ENCODE measurements at regions not wholly inside any gene's neighbourhood (a gene's known extent, or its start where the extent isn't known, plus 50 kb on each side); places are given as distances from the start of the nearest gene placed in this dataset.
"Not testable (repeated sequence)": the region's sequence is repeated elsewhere in the genome, so short reads cannot be mapped to it uniquely, and the experiment has no call there.

DNA sequence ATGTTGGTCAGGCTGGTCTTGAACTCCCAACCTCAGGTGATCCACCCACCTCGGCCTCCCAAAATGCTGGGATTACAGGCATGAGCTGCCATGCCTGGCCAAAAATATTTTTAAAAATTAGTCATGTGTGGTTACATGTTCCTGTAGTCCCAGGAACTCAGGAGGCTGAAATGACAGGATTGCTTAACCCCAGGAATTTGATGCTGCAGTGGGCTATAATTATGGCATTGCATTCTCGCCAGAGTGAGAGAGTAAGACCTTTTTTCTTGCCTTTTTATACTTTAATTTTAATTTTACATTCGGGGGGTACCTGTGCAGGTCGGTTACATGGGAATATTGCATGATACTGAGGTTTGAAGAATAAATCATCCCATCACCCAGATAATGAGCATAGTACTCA is 86.6 kb upstream of the ZNF92 start:
- no peaks in the 10 kb centered on the region for H3K4me1 ChIP-seq
- WGBS, 2 donors (ENCODE audit: low coverage in 1 of 2) = 61 to 91% methylated on average over 3 to 4 of the region's 4 CpGs
- no peak for DNase-seq
- TF ChIP-seq POLR2A (IDR thresholded peaks at IDR 0.05) (no peak), EP300 (IDR thresholded peaks at IDR 0.05; ENCODE audit: low read depth) (no peak), POLR2AphosphoS5 (IDR thresholded peaks at IDR 0.05) (no peak)
- TF ChIP-seq, protein P1, sequence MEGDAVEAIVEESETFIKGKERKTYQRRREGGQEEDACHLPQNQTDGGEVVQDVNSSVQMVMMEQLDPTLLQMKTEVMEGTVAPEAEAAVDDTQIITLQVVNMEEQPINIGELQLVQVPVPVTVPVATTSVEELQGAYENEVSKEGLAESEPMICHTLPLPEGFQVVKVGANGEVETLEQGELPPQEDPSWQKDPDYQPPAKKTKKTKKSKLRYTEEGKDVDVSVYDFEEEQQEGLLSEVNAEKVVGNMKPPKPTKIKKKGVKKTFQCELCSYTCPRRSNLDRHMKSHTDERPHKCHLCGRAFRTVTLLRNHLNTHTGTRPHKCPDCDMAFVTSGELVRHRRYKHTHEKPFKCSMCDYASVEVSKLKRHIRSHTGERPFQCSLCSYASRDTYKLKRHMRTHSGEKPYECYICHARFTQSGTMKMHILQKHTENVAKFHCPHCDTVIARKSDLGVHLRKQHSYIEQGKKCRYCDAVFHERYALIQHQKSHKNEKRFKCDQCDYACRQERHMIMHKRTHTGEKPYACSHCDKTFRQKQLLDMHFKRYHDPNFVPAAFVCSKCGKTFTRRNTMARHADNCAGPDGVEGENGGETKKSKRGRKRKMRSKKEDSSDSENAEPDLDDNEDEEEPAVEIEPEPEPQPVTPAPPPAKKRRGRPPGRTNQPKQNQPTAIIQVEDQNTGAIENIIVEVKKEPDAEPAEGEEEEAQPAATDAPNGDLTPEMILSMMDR (IDR thresholded peaks at IDR 0.05) = no peak
- no peak overlapping the region for H3K4me3 ChIP-seq
- no peaks in the 10 kb centered on the region for H3K36me3 ChIP-seq
- no peaks in the 10 kb centered on the region for H3K27me3 ChIP-seq
- intact Hi-C loops (cut with DNase I; ENCODE audit: low total_unique reads) (no loop called here), in situ Hi-C loops (cut with MboI; ENCODE audit: low pct_ligation_motif_present in 1 of 4, low pct_unique_long_range_greater_than_20kb in 1 of 4, low sequenced_read_pairs in 3 of 4) (no loop called here)
- no peak overlapping the region for H3K27ac ChIP-seq
- H3K9me3 ChIP-seq = no peaks in the 10 kb centered on the region

DNA sequence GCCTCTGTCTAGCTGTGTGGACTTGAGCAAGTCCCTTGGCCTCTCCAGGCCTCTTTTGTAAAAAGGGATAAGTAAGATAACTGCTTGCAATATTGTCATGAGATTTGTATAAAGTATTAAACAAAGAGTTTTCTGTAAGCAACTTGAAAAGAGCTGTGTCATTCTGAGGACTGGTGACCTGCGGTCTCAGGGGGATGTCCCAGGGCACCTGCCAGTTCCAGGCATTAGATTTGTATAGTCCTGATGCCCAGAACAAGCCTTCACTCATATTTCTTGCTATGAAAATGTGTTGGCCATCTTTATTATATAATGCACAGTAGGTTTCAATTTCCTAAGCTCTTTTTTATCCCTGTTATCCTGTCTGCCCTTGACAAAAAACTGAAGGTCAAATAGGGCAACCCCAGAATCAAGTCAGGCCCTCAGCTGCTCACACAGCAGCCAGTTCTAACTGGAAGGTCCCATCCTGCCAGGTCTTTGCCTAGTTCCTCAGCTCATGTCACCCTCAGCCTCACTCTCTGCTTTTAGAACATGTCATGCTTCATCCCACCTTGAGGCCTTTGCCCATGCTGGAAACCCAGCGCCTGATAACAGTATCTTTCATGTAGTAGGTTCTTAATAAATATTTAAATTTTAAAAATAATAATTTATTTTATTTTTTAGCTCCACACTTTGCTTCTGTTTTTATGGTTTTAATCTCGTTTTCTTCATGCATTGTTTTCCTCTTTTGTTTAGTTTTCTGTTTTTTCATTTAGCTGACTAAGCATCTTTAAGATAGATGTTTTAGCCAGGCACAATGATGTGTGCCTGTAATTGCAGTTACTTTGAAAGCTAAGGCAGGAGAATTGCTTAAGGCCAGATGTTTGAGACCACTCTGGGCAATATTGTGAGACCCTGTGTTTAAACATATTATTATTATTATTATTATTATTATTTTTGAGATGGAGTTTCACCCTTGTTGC is 87.5 kb upstream of the ZNF92 start:
- 44 to 75% methylated on average over 2 to 3 of the region's 3 CpGs for WGBS, 2 donors (ENCODE audit: low coverage in 1 of 2)
- H3K27me3 ChIP-seq = peaks cover 2% of the 10 kb centered on the region
- no peaks in the 10 kb centered on the region for H3K36me3 ChIP-seq
- H3K9me3 ChIP-seq = no peaks in the 10 kb centered on the region
- H3K27ac ChIP-seq = no peak overlapping the region
- DNase-seq = no peak
- H3K4me3 ChIP-seq = no peak overlapping the region
- H3K4me1 ChIP-seq = no peaks in the 10 kb centered on the region
- in situ Hi-C loops (cut with MboI; ENCODE audit: low pct_ligation_motif_present in 1 of 4, low pct_unique_long_range_greater_than_20kb in 1 of 4, low sequenced_read_pairs in 3 of 4) = no loop called here
- intact Hi-C loops (cut with DNase I; ENCODE audit: low total_unique reads) = no loop called here
- TF ChIP-seq POLR2AphosphoS5 (IDR thresholded peaks at IDR 0.05) = no peak
- no peak for TF ChIP-seq EP300 (IDR thresholded peaks at IDR 0.05; ENCODE audit: low read depth)
- no peak for TF ChIP-seq POLR2A (IDR thresholded peaks at IDR 0.05)
- TF ChIP-seq, protein P1 (IDR thresholded peaks at IDR 0.05) = no peak

DNA sequence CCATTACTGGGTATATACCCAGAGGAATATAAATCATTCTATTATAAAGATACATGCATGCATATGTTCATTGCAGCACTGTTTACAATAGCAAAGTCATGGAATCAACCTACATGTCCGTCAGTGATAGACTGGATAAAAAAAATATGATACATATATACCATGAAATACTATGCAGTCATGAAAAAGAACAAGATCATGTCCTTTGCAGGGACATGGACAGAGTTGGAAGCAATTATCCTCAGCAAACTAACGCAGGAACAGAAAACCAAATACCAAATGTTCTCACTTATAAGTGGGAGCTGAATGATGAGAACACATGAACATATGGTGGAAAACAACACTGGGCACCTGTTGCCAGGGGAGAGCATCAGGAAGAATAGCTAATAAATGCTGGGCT is 88.4 kb upstream of the ZNF92 start:
- H3K4me3 ChIP-seq; in situ Hi-C loops (cut with MboI; ENCODE audit: low pct_ligation_motif_present in 1 of 4, low pct_unique_long_range_greater_than_20kb in 1 of 4, low sequenced_read_pairs in 3 of 4); H3K27ac ChIP-seq; H3K27me3 ChIP-seq; H3K4me1 ChIP-seq; H3K9me3 ChIP-seq; DNase-seq; H3K36me3 ChIP-seq; intact Hi-C loops (cut with DNase I; ENCODE audit: low total_unique reads): not testable (repeated sequence)
- WGBS, 2 donors (ENCODE audit: low coverage in 1 of 2) = 89 to 90% methylated on average over 2 of the region's 2 CpGs

DNA sequence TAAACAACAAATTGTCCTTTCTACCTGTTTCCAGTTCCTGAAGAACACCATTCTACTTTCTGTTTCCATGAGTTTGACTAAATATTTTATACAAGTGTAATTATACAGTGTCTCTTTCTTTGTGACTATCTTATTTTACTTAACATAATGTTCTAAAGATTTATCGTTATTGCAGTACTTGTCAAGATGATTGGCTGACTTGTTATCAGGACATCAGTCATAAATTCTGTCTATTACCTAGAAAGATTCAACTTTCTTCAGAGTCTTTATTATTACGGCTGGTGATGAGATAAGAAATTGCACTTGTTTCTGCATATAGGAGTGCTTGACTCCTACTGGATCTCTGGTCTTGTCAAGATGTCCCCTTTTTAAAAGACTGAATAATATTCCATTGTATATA is 93.9 kb upstream of the ZNF92 start:
- no peak for DNase-seq
- H3K36me3 ChIP-seq = no peaks in the 10 kb centered on the region
- no peaks in the 10 kb centered on the region for H3K4me1 ChIP-seq
- peaks cover 3 to 6% of the 10 kb centered on the region in 2 donors for H3K9me3 ChIP-seq
- in situ Hi-C loops (cut with MboI; ENCODE audit: low pct_ligation_motif_present in 1 of 4, low pct_unique_long_range_greater_than_20kb in 1 of 4, low sequenced_read_pairs in 3 of 4) = loop anchor here in 1 of 4 donors (5.0 kb wide), 1 partner anchor 47 kb away; no protein-coding TSS in a partner anchor
- no peak overlapping the region for H3K4me3 ChIP-seq
- intact Hi-C loops (cut with DNase I; ENCODE audit: low total_unique reads) = no loop called here
- H3K27me3 ChIP-seq = peaks cover 5% of the 10 kb centered on the region
- H3K27ac ChIP-seq = no peak overlapping the region
- TF ChIP-seq POLR2A (IDR thresholded peaks at IDR 0.05) (no peak), POLR2AphosphoS5 (IDR thresholded peaks at IDR 0.05) (no peak), EP300 (IDR thresholded peaks at IDR 0.05; ENCODE audit: low read depth) (no peak)
- TF ChIP-seq, protein P1 (IDR thresholded peaks at IDR 0.05) = no peak
- 66 to 79% methylated on average over 2 of the region's 2 CpGs for WGBS, 2 donors (ENCODE audit: low coverage in 1 of 2)

Data from transverse colon (tissue), 4 donors.